ENCODE measurements at regions not wholly inside any gene's neighbourhood (a gene's known extent, or its start where the extent isn't known, plus 50 kb on each side); places are given as distances from the start of the nearest gene placed in this dataset.

- no peak overlapping the region for H3K4me3 ChIP-seq
- no peak for DNase-seq
- ATAC-seq (ENCODE audit: low FRiP score in 2 of 2): peak in 1 of 2 donors; percentile 19
- no peak overlapping the region for H3K27ac ChIP-seq
- TF ChIP-seq EP300 (IDR thresholded peaks at IDR 0.05): no peak
- no peak for TF ChIP-seq POLR2AphosphoS5 (IDR thresholded peaks at IDR 0.05)
- TF ChIP-seq, protein P1, sequence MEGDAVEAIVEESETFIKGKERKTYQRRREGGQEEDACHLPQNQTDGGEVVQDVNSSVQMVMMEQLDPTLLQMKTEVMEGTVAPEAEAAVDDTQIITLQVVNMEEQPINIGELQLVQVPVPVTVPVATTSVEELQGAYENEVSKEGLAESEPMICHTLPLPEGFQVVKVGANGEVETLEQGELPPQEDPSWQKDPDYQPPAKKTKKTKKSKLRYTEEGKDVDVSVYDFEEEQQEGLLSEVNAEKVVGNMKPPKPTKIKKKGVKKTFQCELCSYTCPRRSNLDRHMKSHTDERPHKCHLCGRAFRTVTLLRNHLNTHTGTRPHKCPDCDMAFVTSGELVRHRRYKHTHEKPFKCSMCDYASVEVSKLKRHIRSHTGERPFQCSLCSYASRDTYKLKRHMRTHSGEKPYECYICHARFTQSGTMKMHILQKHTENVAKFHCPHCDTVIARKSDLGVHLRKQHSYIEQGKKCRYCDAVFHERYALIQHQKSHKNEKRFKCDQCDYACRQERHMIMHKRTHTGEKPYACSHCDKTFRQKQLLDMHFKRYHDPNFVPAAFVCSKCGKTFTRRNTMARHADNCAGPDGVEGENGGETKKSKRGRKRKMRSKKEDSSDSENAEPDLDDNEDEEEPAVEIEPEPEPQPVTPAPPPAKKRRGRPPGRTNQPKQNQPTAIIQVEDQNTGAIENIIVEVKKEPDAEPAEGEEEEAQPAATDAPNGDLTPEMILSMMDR (IDR thresholded peaks at IDR 0.05): no peak
- no peak for TF ChIP-seq POLR2A (IDR thresholded peaks at IDR 0.05)
- H3K36me3 ChIP-seq: no peaks in the 10 kb centered on the region
- peaks cover 0 to 7% (median 0%) of the 10 kb centered on the region in 4 donors for H3K4me1 ChIP-seq
- peaks cover 0 to 5% (median 0%) of the 10 kb centered on the region in 4 donors for H3K9me3 ChIP-seq
- no peaks in the 10 kb centered on the region for H3K27me3 ChIP-seq
These were observed 132.5 kb upstream of the DPT start for GRCh38 chr1:168861421-168862004.

DNA sequence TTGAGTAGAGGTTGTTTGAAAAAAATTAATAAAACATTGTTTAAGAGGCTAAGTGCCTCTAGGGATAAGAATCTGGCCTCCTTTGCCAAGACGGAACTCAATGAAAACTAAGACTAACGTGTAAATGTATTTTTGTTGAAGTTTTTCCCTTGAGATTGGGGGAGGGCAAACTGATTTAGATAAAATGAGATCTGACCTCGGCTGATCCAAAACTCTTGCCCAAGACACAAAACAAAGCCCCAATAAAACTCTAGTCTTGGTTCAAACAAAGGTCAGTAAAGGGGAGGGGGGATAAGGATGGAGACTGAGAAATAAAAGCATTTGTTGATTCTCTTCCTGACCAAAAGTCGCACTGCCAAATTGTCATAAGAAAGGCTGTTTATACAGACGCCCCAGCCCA lies 134.8 kb upstream of the DPT start:
- H3K4me3 ChIP-seq: no peak overlapping the region
- peaks cover 0 to 5% (median 0%) of the 10 kb centered on the region in 4 donors for H3K9me3 ChIP-seq
- H3K4me1 ChIP-seq: peaks cover 0 to 7% (median 2%) of the 10 kb centered on the region in 4 donors
- H3K27ac ChIP-seq: no peak overlapping the region
- DNase-seq (no peak), ATAC-seq (ENCODE audit: low FRiP score in 2 of 2) (peak in 1 of 2 donors; percentile 39)
- H3K36me3 ChIP-seq: no peaks in the 10 kb centered on the region
- TF ChIP-seq POLR2AphosphoS5 (IDR thresholded peaks at IDR 0.05) (no peak), POLR2A (IDR thresholded peaks at IDR 0.05) (no peak), EP300 (IDR thresholded peaks at IDR 0.05) (no peak)
- TF ChIP-seq, protein P1 (IDR thresholded peaks at IDR 0.05): no peak
- 21 to 30% methylated on average over 5 of the region's 5 CpGs for WGBS, 2 donors
- no peaks in the 10 kb centered on the region for H3K27me3 ChIP-seq

DNA sequence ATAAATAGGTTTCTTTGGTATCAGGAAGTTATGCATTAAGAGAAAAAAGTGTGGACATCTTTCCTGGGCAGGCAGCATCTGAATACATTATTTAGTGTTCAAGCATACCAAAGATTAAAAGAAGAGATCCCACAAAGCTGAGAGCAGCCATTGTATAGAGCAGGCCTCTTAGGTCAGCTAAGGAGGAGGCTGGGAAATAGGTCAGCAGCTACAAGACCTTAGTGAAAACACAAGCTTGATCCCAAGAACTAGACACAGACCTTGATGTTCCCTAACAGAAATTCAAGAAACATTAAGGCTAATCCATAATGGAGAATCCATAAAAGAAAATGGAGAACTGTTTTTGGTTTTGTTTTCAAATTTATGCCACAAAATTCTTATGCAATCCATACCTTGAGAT lies 135.3 kb upstream of the DPT start:
- DNase-seq (no peak), ATAC-seq (ENCODE audit: low FRiP score in 2 of 2) (no peak)
- TF ChIP-seq EP300 (IDR thresholded peaks at IDR 0.05): no peak
- TF ChIP-seq, protein P1 (IDR thresholded peaks at IDR 0.05): no peak
- no peak for TF ChIP-seq POLR2A (IDR thresholded peaks at IDR 0.05)
- Histone ChIP-seq H3K9me3 (peaks cover 0 to 5% (median 0%) of the 10 kb centered on the region in 4 donors), H3K36me3 (no peaks in the 10 kb centered on the region), H3K27ac (no peak overlapping the region), H3K4me3 (no peak overlapping the region), H3K4me1 (peaks cover 0 to 7% (median 2%) of the 10 kb centered on the region in 4 donors), H3K27me3 (no peaks in the 10 kb centered on the region)

- H3K27ac ChIP-seq: no peak overlapping the region
- H3K4me1 ChIP-seq: peaks cover 0 to 7% (median 2%) of the 10 kb centered on the region in 4 donors
- no peak for TF ChIP-seq POLR2A (IDR thresholded peaks at IDR 0.05)
- TF ChIP-seq EP300 (IDR thresholded peaks at IDR 0.05): no peak
- TF ChIP-seq POLR2AphosphoS5 (IDR thresholded peaks at IDR 0.05): no peak
- TF ChIP-seq, protein P1 (IDR thresholded peaks at IDR 0.05): no peak
- no peaks in the 10 kb centered on the region for H3K36me3 ChIP-seq
- ATAC-seq (ENCODE audit: low FRiP score in 2 of 2) (no peak), DNase-seq (no peak)
- 83 to 88% methylated on average over 4 of the region's 4 CpGs for WGBS, 2 donors
- H3K9me3 ChIP-seq: peaks cover 0 to 5% (median 0%) of the 10 kb centered on the region in 4 donors
- H3K4me3 ChIP-seq: no peak overlapping the region
- H3K27me3 ChIP-seq: no peaks in the 10 kb centered on the region
These were observed 137.0 kb upstream of the DPT start for GRCh38 chr1:168865850-168866620.

Measured in upper lobe of left lung (tissue), 6 donors.